GM06990 (cell line): ENCODE measurements at regions not wholly inside any gene's neighbourhood (a gene's known extent, or its start where the extent isn't known, plus 50 kb on each side); places are given as distances from the start of the nearest gene placed in this dataset.

Experiments
- DNase-seq: peaks from one replicate; pipeline ENCODE4 v3.0.0-alpha.2; 2011; ENCODE audit not compliant: insufficient read length; ENCODE audit errors: extremely low read depth
- H3K27me3 ChIP-seq: replicated peaks from 2 replicates; pipeline ENCODE4 v1.6.0; 2011; ENCODE audit warnings: low read length; ENCODE audit not compliant: control insufficient read depth, insufficient read depth
- H3K36me3 ChIP-seq: 2 replicates; pipeline ENCODE4 v1.5.1; 2011; ENCODE audit warnings: low read length; ENCODE audit not compliant: control insufficient read depth, insufficient read depth
- H3K4me3 ChIP-seq: replicated peaks from 2 replicates; pipeline ENCODE4 v1.5.1; 2011; ENCODE audit warnings: low read depth, mild to moderate bottlenecking, control low read depth, low read length
- CTCF ChIP-seq: IDR thresholded peaks from 2 replicates; pipeline ENCODE4 v1.5.1; 2011; ENCODE audit warnings: low read length, control low read depth, mild to moderate bottlenecking, inconsistent platforms; ENCODE audit not compliant: insufficient read depth, poor library complexity, severe bottlenecking

GRCh38 chr10:4058514-4059029, 273.6 kb upstream of the KLF6 start:
- Histone ChIP-seq H3K36me3 (no peaks in the 10 kb centered on the region), H3K27me3 (no peaks in the 10 kb centered on the region), H3K4me3 (no peak overlapping the region)
- no peak for DNase-seq
- no peak for TF ChIP-seq CTCF

- H3K36me3 ChIP-seq, result no peaks in the 10 kb centered on the region
- no peak for TF ChIP-seq CTCF
- no peak overlapping the region for H3K4me3 ChIP-seq
- no peak for DNase-seq
- H3K27me3 ChIP-seq, result no peaks in the 10 kb centered on the region
These were observed 272.9 kb upstream of the KLF6 start for GRCh38 chr10:4057725-4058513.

GRCh38 chr10:4057021-4057420, 272.0 kb upstream of the KLF6 start:
- no peak for DNase-seq
- TF ChIP-seq CTCF, result no peak
- Histone ChIP-seq H3K36me3 (no peaks in the 10 kb centered on the region), H3K4me3 (no peak overlapping the region), H3K27me3 (no peaks in the 10 kb centered on the region)

- no peak overlapping the region for H3K4me3 ChIP-seq
- DNase-seq, result no peak
- no peak for TF ChIP-seq CTCF
- H3K36me3 ChIP-seq, result no peaks in the 10 kb centered on the region
- no peaks in the 10 kb centered on the region for H3K27me3 ChIP-seq
These were observed 269.8 kb upstream of the KLF6 start for GRCh38 chr10:4054656-4055435.

- Histone ChIP-seq H3K4me3 (no peak overlapping the region), H3K27me3 (no peaks in the 10 kb centered on the region), H3K36me3 (no peaks in the 10 kb centered on the region)
- TF ChIP-seq CTCF, result no peak
- DNase-seq, result no peak
These were observed 268.9 kb upstream of the KLF6 start for GRCh38 chr10:4053940-4054339.
